GM12873 (cell line): ENCODE measurements at regions not wholly inside any gene's neighbourhood (a gene's known extent, or its start where the extent isn't known, plus 50 kb on each side); places are given as distances from the start of the nearest gene placed in this dataset.

ENCODE experiments used
- CTCF ChIP-seq: IDR thresholded peaks from 2 replicates; pipeline ENCODE4 v1.5.1; 2012; ENCODE audit warnings: low read depth, mild to moderate bottlenecking, moderate library complexity, low read length, control low read depth; ENCODE audit not compliant: insufficient read depth; ENCODE audit errors: missing control alignments

- no peak for TF ChIP-seq CTCF
Measured at GRCh38 chr18:22091341-22091740, 78.0 kb upstream of the GATA6 start.

- TF ChIP-seq CTCF: no peak
Measured at GRCh38 chr18:22093731-22094357, 75.5 kb upstream of the GATA6 start.

- TF ChIP-seq CTCF: no peak
Measured at GRCh38 chr18:22094358-22094734, 75.0 kb upstream of the GATA6 start.

- no peak for TF ChIP-seq CTCF
Measured at GRCh38 chr18:22098563-22098989, 70.8 kb upstream of the GATA6 start.

- TF ChIP-seq CTCF: no peak
Measured at GRCh38 chr18:22099925-22100324, 69.5 kb upstream of the GATA6 start.

- TF ChIP-seq CTCF: no peak
Measured at GRCh38 chr18:22101731-22102130, 67.7 kb upstream of the GATA6 start.

GRCh38 chr18:22102953-22103646, 66.3 kb upstream of the GATA6 start:
- no peak for TF ChIP-seq CTCF
